Lower lobe of right lung (tissue), 2 donors: ENCODE measurements at regions not wholly inside any gene's neighbourhood (a gene's known extent, or its start where the extent isn't known, plus 50 kb on each side); places are given as distances from the start of the nearest gene placed in this dataset.
"Not testable (repeated sequence)": the region's sequence is repeated elsewhere in the genome, so short reads cannot be mapped to it uniquely, and the experiment has no call there.

Experiments
- ATAC-seq, 2 donors: fragments of 200-7000 bp; cut with Tn5 transposase; one replicate each; pipeline ENCODE4 v1.9.1; 2020 to 2022; ENCODE audit warnings: mild to moderate bottlenecking in 2 of 2, moderate library complexity in 2 of 2
- DNase-seq: peaks from one replicate; pipeline ENCODE4 v3.0.0-alpha.2; 2020
- H3K27ac ChIP-seq: fragments of 200-600 bp; one replicate; pipeline ENCODE4 v1.8.0; 2022
- H3K27me3 ChIP-seq: fragments of 200-600 bp; one replicate; pipeline ENCODE4 v1.8.0; 2022; ENCODE audit warnings: low read depth
- H3K36me3 ChIP-seq: fragments of 200-600 bp; one replicate; pipeline ENCODE4 v1.8.0; 2022; ENCODE audit warnings: mild to moderate bottlenecking
- H3K4me1 ChIP-seq: fragments of 200-600 bp; one replicate; pipeline ENCODE4 v1.8.0; 2022
- H3K4me3 ChIP-seq: fragments of 200-600 bp; one replicate; pipeline ENCODE4 v1.8.0; 2022; ENCODE audit warnings: mild to moderate bottlenecking
- H3K9me3 ChIP-seq: fragments of 200-600 bp; one replicate; pipeline ENCODE4 v1.8.0; 2022
- intact Hi-C: fragments of 100-400 bp; cut with DNase I; formaldehyde crosslinking; loops from one replicate; pipeline ENCODE4 v1.11.0; 2022
- TF ChIP-seq, protein P1 (sequence below): fragments of 200-600 bp; IDR thresholded peaks from one replicate; pipeline ENCODE4 v1.8.0; 2022; ENCODE audit warnings: antibody characterized with exemption, mild to moderate bottlenecking
- donor health status: DM: no; HTN: yes; CAD: no; lungs with severe emphysema.

GRCh38 chr12:20099395-20100183, 268.7 kb upstream of the PDE3A start:
- ATAC-seq = no peak
- no peaks in the 10 kb centered on the region for H3K9me3 ChIP-seq
- H3K4me1 ChIP-seq = no peaks in the 10 kb centered on the region
- TF ChIP-seq, protein P1, sequence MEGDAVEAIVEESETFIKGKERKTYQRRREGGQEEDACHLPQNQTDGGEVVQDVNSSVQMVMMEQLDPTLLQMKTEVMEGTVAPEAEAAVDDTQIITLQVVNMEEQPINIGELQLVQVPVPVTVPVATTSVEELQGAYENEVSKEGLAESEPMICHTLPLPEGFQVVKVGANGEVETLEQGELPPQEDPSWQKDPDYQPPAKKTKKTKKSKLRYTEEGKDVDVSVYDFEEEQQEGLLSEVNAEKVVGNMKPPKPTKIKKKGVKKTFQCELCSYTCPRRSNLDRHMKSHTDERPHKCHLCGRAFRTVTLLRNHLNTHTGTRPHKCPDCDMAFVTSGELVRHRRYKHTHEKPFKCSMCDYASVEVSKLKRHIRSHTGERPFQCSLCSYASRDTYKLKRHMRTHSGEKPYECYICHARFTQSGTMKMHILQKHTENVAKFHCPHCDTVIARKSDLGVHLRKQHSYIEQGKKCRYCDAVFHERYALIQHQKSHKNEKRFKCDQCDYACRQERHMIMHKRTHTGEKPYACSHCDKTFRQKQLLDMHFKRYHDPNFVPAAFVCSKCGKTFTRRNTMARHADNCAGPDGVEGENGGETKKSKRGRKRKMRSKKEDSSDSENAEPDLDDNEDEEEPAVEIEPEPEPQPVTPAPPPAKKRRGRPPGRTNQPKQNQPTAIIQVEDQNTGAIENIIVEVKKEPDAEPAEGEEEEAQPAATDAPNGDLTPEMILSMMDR = no peak
- no peaks in the 10 kb centered on the region for H3K27me3 ChIP-seq
- intact Hi-C loops = no loop called here
- no peak for DNase-seq
- H3K4me3 ChIP-seq = no peak overlapping the region
- no peaks in the 10 kb centered on the region for H3K36me3 ChIP-seq
- no peak overlapping the region for H3K27ac ChIP-seq

GRCh38 chr12:20101046-20101445, 267.3 kb upstream of the PDE3A start:
- Histone ChIP-seq H3K36me3 (no peaks in the 10 kb centered on the region), H3K4me1 (no peaks in the 10 kb centered on the region), H3K27ac (no peak overlapping the region), H3K4me3 (no peak overlapping the region), H3K9me3 (no peaks in the 10 kb centered on the region), H3K27me3 (no peaks in the 10 kb centered on the region)
- DNase-seq (no peak), ATAC-seq (peak; percentile 11 to 18)
- TF ChIP-seq, protein P1 = no peak
- intact Hi-C loops = no loop called here

- H3K9me3 ChIP-seq = no peaks in the 10 kb centered on the region
- DNase-seq (no peak), ATAC-seq (no peak)
- H3K4me1 ChIP-seq = no peaks in the 10 kb centered on the region
- no peak overlapping the region for H3K27ac ChIP-seq
- H3K36me3 ChIP-seq = no peaks in the 10 kb centered on the region
- H3K27me3 ChIP-seq = no peaks in the 10 kb centered on the region
- intact Hi-C loops = no loop called here
- H3K4me3 ChIP-seq = no peak overlapping the region
- TF ChIP-seq, protein P1 = no peak
These were observed 262.4 kb upstream of the PDE3A start for GRCh38 chr12:20105943-20106342.

GRCh38 chr12:20109676-20110075, 258.7 kb upstream of the PDE3A start:
- Histone ChIP-seq H3K9me3 (no peaks in the 10 kb centered on the region), H3K4me1 (no peaks in the 10 kb centered on the region), H3K36me3 (no peaks in the 10 kb centered on the region), H3K27ac (no peak overlapping the region), H3K4me3 (no peak overlapping the region), H3K27me3 (no peaks in the 10 kb centered on the region)
- intact Hi-C loops = no loop called here
- TF ChIP-seq, protein P1 = no peak
- ATAC-seq (no peak), DNase-seq (no peak)

DNA sequence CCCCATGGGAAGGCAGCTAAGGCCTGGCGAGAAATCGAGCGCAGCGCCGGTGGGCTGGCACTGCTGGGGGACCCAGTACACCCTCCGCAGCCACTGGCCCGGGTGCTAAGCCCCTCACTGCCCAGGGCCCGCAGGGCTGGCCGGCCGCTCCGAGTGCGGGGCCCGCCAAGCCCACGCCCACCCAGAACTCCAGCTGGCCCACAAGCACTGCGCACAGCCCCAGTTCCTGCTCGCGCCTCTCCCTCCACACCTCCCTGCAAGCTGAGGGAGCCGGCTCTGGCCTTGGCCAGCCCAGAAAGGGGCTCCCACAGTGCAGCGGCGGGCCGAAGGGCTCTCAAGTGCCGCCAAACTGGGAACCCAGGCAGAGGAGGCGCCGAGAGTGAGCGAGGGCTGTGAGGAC, 253.0 kb upstream of the PDE3A start:
- H3K4me1 ChIP-seq, ATAC-seq, intact Hi-C loops, H3K4me3 ChIP-seq, H3K9me3 ChIP-seq, H3K27me3 ChIP-seq, H3K36me3 ChIP-seq, DNase-seq, H3K27ac ChIP-seq: not testable (repeated sequence)

DNA sequence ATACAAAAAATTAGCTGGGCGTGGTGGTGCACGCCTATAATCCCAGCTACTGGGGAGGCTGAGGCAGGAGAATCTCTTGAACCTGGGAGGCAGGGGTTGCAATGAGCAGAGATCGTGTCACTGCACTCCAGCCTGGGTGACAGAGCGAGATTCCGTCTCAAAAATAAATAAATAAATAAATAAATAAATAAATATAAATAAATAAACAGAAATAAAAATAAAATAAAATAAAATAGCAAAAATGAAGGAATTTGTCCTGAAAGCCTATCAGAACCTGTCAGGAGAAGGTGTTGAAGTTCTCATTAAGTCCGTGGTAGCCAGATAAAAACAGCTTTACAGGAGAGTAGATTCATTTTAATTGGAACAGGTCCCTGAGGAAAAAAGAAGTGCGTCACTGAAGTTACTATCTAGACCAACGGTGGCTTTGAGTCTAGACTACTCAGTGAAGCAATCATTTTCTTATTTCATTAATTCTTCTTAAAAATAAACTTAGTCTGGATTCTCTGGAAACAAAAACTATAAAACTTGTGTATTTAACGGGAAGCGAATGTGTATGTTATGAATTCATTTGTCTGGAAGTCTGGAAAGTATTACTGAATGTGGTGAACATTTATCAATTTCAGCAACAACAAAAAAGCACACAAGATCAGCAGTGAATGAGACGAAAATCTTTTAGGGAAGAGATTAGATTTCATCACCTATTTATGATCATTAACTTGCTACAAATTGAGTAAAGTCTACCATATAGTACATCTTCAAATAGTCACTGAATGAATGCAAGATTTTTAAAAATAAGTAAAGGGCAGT, 248.5 kb upstream of the PDE3A start:
- ATAC-seq = no peak
- Histone ChIP-seq H3K4me1 (no peaks in the 10 kb centered on the region), H3K9me3 (no peaks in the 10 kb centered on the region), H3K27me3 (no peaks in the 10 kb centered on the region), H3K27ac (no peak overlapping the region), H3K4me3 (no peak overlapping the region), H3K36me3 (no peaks in the 10 kb centered on the region)
- no peak for DNase-seq
- intact Hi-C loops = no loop called here
- TF ChIP-seq, protein P1 = no peak
